HepG2 (cell line): ENCODE measurements at regions not wholly inside any gene's neighbourhood (a gene's known extent, or its start where the extent isn't known, plus 50 kb on each side); places are given as distances from the start of the nearest gene placed in this dataset.

Experiments used
- ARID5B ChIP-seq: IDR thresholded peaks from 2 replicates; pipeline ENCODE4 v1.4.0; 2020; ENCODE audit warnings: mild to moderate bottlenecking, missing genetic modification reagents
- CEBPB ChIP-seq: IDR thresholded peaks from 2 replicates; pipeline ENCODE4 v1.6.1; 2011; ENCODE audit warnings: low read depth, low read length, improper control_type of control experiment, borderline replicate concordance
- EHMT2 ChIP-seq: fragments of 200-600 bp; sonication (generic); IDR thresholded peaks from 2 replicates; pipeline ENCODE4 v1.7.0; 2017; ENCODE audit warnings: antibody characterized with exemption, low read depth, low read length, borderline replicate concordance
- GATAD2A ChIP-seq: IDR thresholded peaks from 2 replicates; pipeline ENCODE4 v1.6.1; 2016
- HMG20B ChIP-seq: conservative IDR thresholded peaks from 2 replicates; pipeline ENCODE4 v1.6.1; 2016; ENCODE audit warnings: missing genetic modification reagents, missing compliant biosample characterization
- HOXA7 ChIP-seq: sonication (generic); formaldehyde crosslinking; IDR thresholded peaks from 2 replicates; pipeline ENCODE4 v1.8.1; 2022; ENCODE audit warnings: mild to moderate bottlenecking, missing genetic modification reagents, moderate library complexity
- MLX ChIP-seq: IDR thresholded peaks from 2 replicates; pipeline ENCODE4 v1.6.1; 2016
- MXD3 ChIP-seq: IDR thresholded peaks from 2 replicates; pipeline ENCODE4 v1.6.1; 2016; ENCODE audit warnings: mild to moderate bottlenecking, missing biosample characterization, missing genetic modification reagents
- NCOA2 ChIP-seq: sonication (generic); formaldehyde crosslinking; IDR thresholded peaks from 2 replicates; pipeline ENCODE4 v1.8.0; 2022; ENCODE audit warnings: inconsistent platforms
- NR2F6 ChIP-seq, 2 experiments: IDR thresholded peaks; 2 replicates each; pipeline ENCODE4 v1.6.1; 2016; ENCODE audit warnings: antibody characterized with exemption in 1 of 2, mild to moderate bottlenecking in 1 of 2
- SNAPC2 ChIP-seq: sonication (generic); formaldehyde crosslinking; IDR thresholded peaks from 2 replicates; pipeline ENCODE4 v1.8.1; 2022; ENCODE audit warnings: mild to moderate bottlenecking, missing genetic modification reagents
- SYNCRIP ChIP-seq: fragments of 200-400 bp; formaldehyde crosslinking; IDR thresholded peaks from 2 replicates; pipeline ENCODE4 v1.6.1; 2018; ENCODE audit warnings: mild to moderate bottlenecking, low read depth, low read length; ENCODE audit not compliant: insufficient read depth
- ZNF296 ChIP-seq: sonication (generic); formaldehyde crosslinking; conservative IDR thresholded peaks from 2 replicates; pipeline ENCODE4 v1.5.0; 2020; ENCODE audit warnings: mild to moderate bottlenecking, missing genetic modification reagents
- ZNF3 ChIP-seq: IDR thresholded peaks from 2 replicates; pipeline ENCODE4 v1.7.0; 2017; ENCODE audit warnings: inconsistent platforms
- ZNF503 ChIP-seq: sonication (generic); formaldehyde crosslinking; IDR thresholded peaks from 2 replicates; pipeline ENCODE4 v1.4.0; 2020; ENCODE audit warnings: missing genetic modification reagents
- ZNF629 ChIP-seq: sonication (generic); formaldehyde crosslinking; conservative IDR thresholded peaks from 2 replicates; pipeline ENCODE4 v1.5.0; 2020; ENCODE audit warnings: missing genetic modification reagents
- ZNF644 ChIP-seq: IDR thresholded peaks from 2 replicates; pipeline ENCODE4 v1.6.1; 2016; ENCODE audit warnings: low read depth
- ZSCAN9 ChIP-seq: IDR thresholded peaks from 2 replicates; pipeline ENCODE4 v1.6.1; 2016; ENCODE audit warnings: borderline replicate concordance
- TF ChIP-seq, protein P1 (sequence below): IDR thresholded peaks from 2 replicates; pipeline ENCODE4 v1.6.1; 2016; ENCODE audit warnings: missing compliant biosample characterization, missing genetic modification reagents, borderline replicate concordance
- TF ChIP-seq, protein P2 (sequence below): sonication (generic); formaldehyde crosslinking; IDR thresholded peaks from 2 replicates; pipeline ENCODE4 v1.4.0; 2020; ENCODE audit warnings: missing genetic modification reagents
- TF ChIP-seq, protein P3 (sequence below): sonication (generic); formaldehyde crosslinking; IDR thresholded peaks from 2 replicates; pipeline ENCODE4 v1.4.0; 2020; ENCODE audit warnings: missing genetic modification reagents

- TF ChIP-seq ARID5B (peak; percentile 56; the same call in 1 of the 2 replicates), ZNF296 (CRISPR knock-in tag) (no peak), NR2F6 (IDR thresholded peaks at IDR 0.05) (peak; percentile 56), NR2F6 (CRISPR knock-in tag; IDR thresholded peaks at IDR 0.05) (peak; percentile 57; the same call in 1 of the 2 replicates), ZNF503 (CRISPR knock-in tag) (no peak), MXD3 (CRISPR knock-in tag) (no peak), MLX (CRISPR knock-in tag) (no peak), ZNF644 (CRISPR knock-in tag) (0 out of 2 replicates have a peak, but pooled peaks have one; percentile 30), NCOA2 (0 out of 2 replicates have a peak, but pooled peaks have one; percentile 46), HMG20B (CRISPR knock-in tag) (no peak), ZNF3 (peak; percentile 28; the same call in 1 of the 2 replicates), SYNCRIP (no peak), EHMT2 (peak; percentile 74; the same call in 1 of the 2 replicates), ZSCAN9 (CRISPR knock-in tag) (no peak), CEBPB (0 out of 2 replicates have a peak, but pooled peaks have one; percentile 0), ZNF629 (peak; percentile 53; the same call in 1 of the 2 replicates), SNAPC2 (no peak), GATAD2A (0 out of 2 replicates have a peak, but pooled peaks have one; percentile 35), HOXA7 (CRISPR knock-in tag) (no peak)
- TF ChIP-seq, protein P1, sequence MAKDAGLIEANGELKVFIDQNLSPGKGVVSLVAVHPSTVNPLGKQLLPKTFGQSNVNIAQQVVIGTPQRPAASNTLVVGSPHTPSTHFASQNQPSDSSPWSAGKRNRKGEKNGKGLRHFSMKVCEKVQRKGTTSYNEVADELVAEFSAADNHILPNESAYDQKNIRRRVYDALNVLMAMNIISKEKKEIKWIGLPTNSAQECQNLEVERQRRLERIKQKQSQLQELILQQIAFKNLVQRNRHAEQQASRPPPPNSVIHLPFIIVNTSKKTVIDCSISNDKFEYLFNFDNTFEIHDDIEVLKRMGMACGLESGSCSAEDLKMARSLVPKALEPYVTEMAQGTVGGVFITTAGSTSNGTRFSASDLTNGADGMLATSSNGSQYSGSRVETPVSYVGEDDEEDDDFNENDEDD, result peak; percentile 46; the same call in 1 of the 2 replicates
- TF ChIP-seq, protein P2, sequence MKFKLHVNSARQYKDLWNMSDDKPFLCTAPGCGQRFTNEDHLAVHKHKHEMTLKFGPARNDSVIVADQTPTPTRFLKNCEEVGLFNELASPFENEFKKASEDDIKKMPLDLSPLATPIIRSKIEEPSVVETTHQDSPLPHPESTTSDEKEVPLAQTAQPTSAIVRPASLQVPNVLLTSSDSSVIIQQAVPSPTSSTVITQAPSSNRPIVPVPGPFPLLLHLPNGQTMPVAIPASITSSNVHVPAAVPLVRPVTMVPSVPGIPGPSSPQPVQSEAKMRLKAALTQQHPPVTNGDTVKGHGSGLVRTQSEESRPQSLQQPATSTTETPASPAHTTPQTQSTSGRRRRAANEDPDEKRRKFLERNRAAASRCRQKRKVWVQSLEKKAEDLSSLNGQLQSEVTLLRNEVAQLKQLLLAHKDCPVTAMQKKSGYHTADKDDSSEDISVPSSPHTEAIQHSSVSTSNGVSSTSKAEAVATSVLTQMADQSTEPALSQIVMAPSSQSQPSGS (CRISPR knock-in tag), result peak; percentile 71; the same call in 1 of the 2 replicates
- TF ChIP-seq, protein P3, sequence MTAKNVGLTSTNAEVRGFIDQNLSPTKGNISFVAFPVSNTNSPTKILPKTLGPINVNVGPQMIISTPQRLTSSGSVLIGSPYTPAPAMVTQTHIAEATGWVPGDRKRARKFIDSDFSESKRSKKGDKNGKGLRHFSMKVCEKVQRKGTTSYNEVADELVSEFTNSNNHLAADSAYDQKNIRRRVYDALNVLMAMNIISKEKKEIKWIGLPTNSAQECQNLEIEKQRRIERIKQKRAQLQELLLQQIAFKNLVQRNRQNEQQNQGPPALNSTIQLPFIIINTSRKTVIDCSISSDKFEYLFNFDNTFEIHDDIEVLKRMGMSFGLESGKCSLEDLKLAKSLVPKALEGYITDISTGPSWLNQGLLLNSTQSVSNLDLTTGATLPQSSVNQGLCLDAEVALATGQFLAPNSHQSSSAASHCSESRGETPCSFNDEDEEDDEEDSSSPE, result 0 out of 2 replicates have a peak, but pooled peaks have one; percentile 30
Observed at GRCh38 chr14:52119030-52119429, 50.2 kb upstream of the NID2 start (continued).
